IPS DF 6.9 (cell line): ENCODE measurements at regions not wholly inside any gene's neighbourhood (a gene's known extent, or its start where the extent isn't known, plus 50 kb on each side); places are given as distances from the start of the nearest gene placed in this dataset.

Source experiments
- DNase-seq: peaks from one replicate; pipeline ENCODE4 v3.0.0-alpha.2; 2013; ENCODE audit warnings: low read depth, low spot score
- H3K27ac ChIP-seq: one replicate; pipeline ENCODE4 v1.5.1; 2013; ENCODE audit warnings: low read length, control low read depth
- H3K27me3 ChIP-seq: 2 replicates; pipeline ENCODE4 v1.6.1; 2013; ENCODE audit warnings: mild to moderate bottlenecking, low read length; ENCODE audit not compliant: control insufficient read depth, insufficient read depth
- H3K36me3 ChIP-seq: 2 replicates; pipeline ENCODE4 v1.6.1; 2013; ENCODE audit warnings: low read length; ENCODE audit not compliant: control insufficient read depth, insufficient read depth
- H3K4me1 ChIP-seq: 2 replicates; pipeline ENCODE4 v1.6.1; 2013; ENCODE audit warnings: low read length; ENCODE audit not compliant: control insufficient read depth, insufficient read depth
- H3K4me3 ChIP-seq: 2 replicates; pipeline ENCODE4 v1.5.1; 2013; ENCODE audit warnings: mild to moderate bottlenecking, low read length
- H3K9me3 ChIP-seq: 2 replicates; pipeline ENCODE4 v1.6.1; 2013; ENCODE audit warnings: low read length, inconsistent platforms; ENCODE audit not compliant: control insufficient read depth, insufficient read depth
- WGBS: extraction: QIAGEN DNeasy Blood & Tissue Kit; methylation state at CpG from one replicate; pipeline ENCODE4 v1.1.7; 2013; ENCODE audit warnings: mixed read lengths, missing lambda C conversion rate; ENCODE audit not compliant: insufficient read length, insufficient coverage; 5-methylcytosine and 5-hydroxymethylcytosine counted together

- Histone ChIP-seq H3K9me3 (peaks cover 37% of the 10 kb centered on the region), H3K27ac (no peak overlapping the region), H3K27me3 (no peaks in the 10 kb centered on the region), H3K4me1 (no peaks in the 10 kb centered on the region), H3K4me3 (no peak overlapping the region), H3K36me3 (no peaks in the 10 kb centered on the region)
- WGBS: no CpG with 5 or more reads among the region's 19 CpGs
- no peak for DNase-seq
Measured at GRCh38 chr22:48836673-48837340, 990.9 kb downstream of the BRD1 start.

- H3K27me3 ChIP-seq: no peaks in the 10 kb centered on the region
- no peaks in the 10 kb centered on the region for H3K36me3 ChIP-seq
- no peak for DNase-seq
- no peak overlapping the region for H3K4me3 ChIP-seq
- peaks cover 37% of the 10 kb centered on the region for H3K9me3 ChIP-seq
- no peak overlapping the region for H3K27ac ChIP-seq
- no CpG with 5 or more reads among the region's 33 CpGs for WGBS
- H3K4me1 ChIP-seq: no peaks in the 10 kb centered on the region
Measured at GRCh38 chr22:48835857-48836672, 991.6 kb downstream of the BRD1 start.

GRCh38 chr22:48835364-48835763 lies 992.3 kb downstream of the BRD1 start:
- Histone ChIP-seq H3K27me3 (no peaks in the 10 kb centered on the region), H3K36me3 (no peaks in the 10 kb centered on the region), H3K4me1 (no peaks in the 10 kb centered on the region), H3K9me3 (peaks cover 34% of the 10 kb centered on the region), H3K27ac (no peak overlapping the region), H3K4me3 (no peak overlapping the region)
- DNase-seq: no peak
- WGBS: no CpG with 5 or more reads among the region's 11 CpGs

GRCh38 chr22:48834404-48834803 lies 993.3 kb downstream of the BRD1 start:
- WGBS: no CpG with 5 or more reads among the region's 5 CpGs
- Histone ChIP-seq H3K27me3 (no peaks in the 10 kb centered on the region), H3K9me3 (peaks cover 30% of the 10 kb centered on the region)

GRCh38 chr22:48832592-48832991 lies 995.1 kb downstream of the BRD1 start:
- Histone ChIP-seq H3K4me1 (no peaks in the 10 kb centered on the region), H3K9me3 (peaks cover 30% of the 10 kb centered on the region), H3K27me3 (no peaks in the 10 kb centered on the region), H3K36me3 (no peaks in the 10 kb centered on the region), H3K4me3 (no peak overlapping the region), H3K27ac (no peak overlapping the region)
- no peak for DNase-seq
- WGBS: no CpG with 5 or more reads among the region's 4 CpGs

More at GRCh38 chr22:48834404-48834803, 993.3 kb downstream of the BRD1 start:
- no peaks in the 10 kb centered on the region for H3K36me3 ChIP-seq
- H3K4me3 ChIP-seq: no peak overlapping the region
- H3K27ac ChIP-seq: no peak overlapping the region
- no peaks in the 10 kb centered on the region for H3K4me1 ChIP-seq
- no peak for DNase-seq

GRCh38 chr22:48829908-48830307 lies 997.8 kb downstream of the BRD1 start:
- Histone ChIP-seq H3K27ac (no peak overlapping the region), H3K4me3 (no peak overlapping the region), H3K27me3 (no peaks in the 10 kb centered on the region), H3K4me1 (no peaks in the 10 kb centered on the region; the same call in 1 of the 2 replicates), H3K9me3 (peaks cover 15% of the 10 kb centered on the region), H3K36me3 (no peaks in the 10 kb centered on the region)
- no CpG with 5 or more reads among the region's 6 CpGs for WGBS
- no peak for DNase-seq

- WGBS: no CpG with 5 or more reads among the region's 5 CpGs
- Histone ChIP-seq H3K9me3 (peaks cover 19% of the 10 kb centered on the region), H3K27me3 (no peaks in the 10 kb centered on the region), H3K4me1 (no peaks in the 10 kb centered on the region; the same call in 1 of the 2 replicates), H3K36me3 (no peaks in the 10 kb centered on the region), H3K4me3 (no peak overlapping the region), H3K27ac (no peak overlapping the region)
- no peak for DNase-seq
Measured at GRCh38 chr22:48828688-48829087, 999.0 kb downstream of the BRD1 start.

GRCh38 chr22:48827904-48828555 lies 999.6 kb downstream of the BRD1 start:
- H3K27me3 ChIP-seq: no peaks in the 10 kb centered on the region
- no peaks in the 10 kb centered on the region for H3K36me3 ChIP-seq
- no peak overlapping the region for H3K4me3 ChIP-seq
- DNase-seq: no peak
- H3K27ac ChIP-seq: no peak overlapping the region
- WGBS: no CpG with 5 or more reads among the region's 18 CpGs
- H3K4me1 ChIP-seq: no peaks in the 10 kb centered on the region; the same call in 1 of the 2 replicates
- H3K9me3 ChIP-seq: peaks cover 18% of the 10 kb centered on the region

- WGBS: no CpG with 5 or more reads among the region's 18 CpGs
- Histone ChIP-seq H3K36me3 (no peaks in the 10 kb centered on the region), H3K4me3 (no peak overlapping the region), H3K4me1 (no peaks in the 10 kb centered on the region; the same call in 1 of the 2 replicates), H3K27me3 (no peaks in the 10 kb centered on the region), H3K9me3 (peaks cover 19% of the 10 kb centered on the region), H3K27ac (no peak overlapping the region)
- DNase-seq: no peak
Measured at GRCh38 chr22:48827268-48827846, 1000.3 kb downstream of the BRD1 start.

- no CpG with 5 or more reads among the region's 9 CpGs for WGBS
- H3K27ac ChIP-seq: no peak overlapping the region
- no peak for DNase-seq
Measured at GRCh38 chr22:48826546-48826945, 1001.1 kb downstream of the BRD1 start.

More at GRCh38 chr22:48826546-48826945, 1001.1 kb downstream of the BRD1 start:
- H3K36me3 ChIP-seq: no peaks in the 10 kb centered on the region
- H3K9me3 ChIP-seq: peaks cover 24% of the 10 kb centered on the region
- H3K4me1 ChIP-seq: no peaks in the 10 kb centered on the region; the same call in 1 of the 2 replicates
- no peak overlapping the region for H3K4me3 ChIP-seq
- H3K27me3 ChIP-seq: no peaks in the 10 kb centered on the region
